ENCODE measurements at regions not wholly inside any gene's neighbourhood (a gene's known extent, or its start where the extent isn't known, plus 50 kb on each side); places are given as distances from the start of the nearest gene placed in this dataset.

- no peak overlapping the region for H3K4me2 ChIP-seq (ENCODE audit: low read depth, low read length, poor library complexity, severe bottlenecking)
- H3K9me3 ChIP-seq (ENCODE audit: low read length): no peaks in the 10 kb centered on the region
- no peaks in the 10 kb centered on the region for H3K4me1 ChIP-seq (ENCODE audit: low read length)
- no peak overlapping the region for H3K9ac ChIP-seq (ENCODE audit: low read length)
- no peak for DNase-seq
- H3K27ac ChIP-seq (ENCODE audit: low read length): no peak overlapping the region
- no peak overlapping the region for H2AFZ ChIP-seq (ENCODE audit: low read length)
- H3K79me2 ChIP-seq (ENCODE audit: low read length): no peaks in the 10 kb centered on the region
- H3K9me2 ChIP-seq (replicated peaks; ENCODE audit: insufficient read depth, low read length): no peaks in the 10 kb centered on the region
- no peaks in the 10 kb centered on the region for H3K36me3 ChIP-seq (ENCODE audit: insufficient read depth, low read length)
- H4K20me1 ChIP-seq (ENCODE audit: insufficient read depth, low read depth, low read length): no peaks in the 10 kb centered on the region
- H3K27me3 ChIP-seq (ENCODE audit: low read length): no peaks in the 10 kb centered on the region
- no peak overlapping the region for H3K4me3 ChIP-seq (ENCODE audit: low read length)
Observed at GRCh38 chr5:28370896-28371295, 1332.5 kb upstream of the CDH9 start.

- Histone ChIP-seq H3K4me2 (ENCODE audit: low read depth, low read length, poor library complexity, severe bottlenecking) (no peak overlapping the region), H3K9me3 (ENCODE audit: low read length) (no peaks in the 10 kb centered on the region), H3K27me3 (ENCODE audit: low read length) (no peaks in the 10 kb centered on the region), H3K9ac (ENCODE audit: low read length) (no peak overlapping the region), H3K36me3 (ENCODE audit: insufficient read depth, low read length) (no peaks in the 10 kb centered on the region), H3K79me2 (ENCODE audit: low read length) (no peaks in the 10 kb centered on the region), H3K9me2 (replicated peaks; ENCODE audit: insufficient read depth, low read length) (no peaks in the 10 kb centered on the region), H3K4me1 (ENCODE audit: low read length) (no peaks in the 10 kb centered on the region), H4K20me1 (ENCODE audit: insufficient read depth, low read depth, low read length) (no peaks in the 10 kb centered on the region), H3K27ac (ENCODE audit: low read length) (no peak overlapping the region), H2AFZ (ENCODE audit: low read length) (no peak overlapping the region), H3K4me3 (ENCODE audit: low read length) (no peak overlapping the region)
- no peak for DNase-seq
Observed at GRCh38 chr5:28369418-28369817, 1331.0 kb upstream of the CDH9 start.

GRCh38 chr5:28355831-28356230, 1317.4 kb upstream of the CDH9 start:
- no peak overlapping the region for H3K9ac ChIP-seq (ENCODE audit: low read length)

GRCh38 chr5:28346696-28347095, 1308.3 kb upstream of the CDH9 start:
- no peaks in the 10 kb centered on the region for H3K27me3 ChIP-seq (ENCODE audit: low read length)
- H3K9me2 ChIP-seq (replicated peaks; ENCODE audit: insufficient read depth, low read length): no peaks in the 10 kb centered on the region
- no peak overlapping the region for H3K4me3 ChIP-seq (ENCODE audit: low read length)
- no peak overlapping the region for H3K4me2 ChIP-seq (ENCODE audit: low read depth, low read length, poor library complexity, severe bottlenecking)
- H3K9ac ChIP-seq (ENCODE audit: low read length): no peak overlapping the region
- no peak overlapping the region for H2AFZ ChIP-seq (ENCODE audit: low read length)
- no peak for DNase-seq
- no peak overlapping the region for H3K27ac ChIP-seq (ENCODE audit: low read length)
- H3K79me2 ChIP-seq (ENCODE audit: low read length): no peaks in the 10 kb centered on the region
- H3K9me3 ChIP-seq (ENCODE audit: low read length): peaks cover 10% of the 10 kb centered on the region
- H3K36me3 ChIP-seq (ENCODE audit: insufficient read depth, low read length): no peaks in the 10 kb centered on the region
- no peaks in the 10 kb centered on the region for H4K20me1 ChIP-seq (ENCODE audit: insufficient read depth, low read depth, low read length)
- H3K4me1 ChIP-seq (ENCODE audit: low read length): no peaks in the 10 kb centered on the region

More at GRCh38 chr5:28355831-28356230, 1317.4 kb upstream of the CDH9 start:
- H3K4me2 ChIP-seq (ENCODE audit: low read depth, low read length, poor library complexity, severe bottlenecking): no peak overlapping the region
- peaks cover 4% of the 10 kb centered on the region; the same call in 1 of the 2 replicates for H3K9me3 ChIP-seq (ENCODE audit: low read length)
- H3K79me2 ChIP-seq (ENCODE audit: low read length): no peaks in the 10 kb centered on the region
- H3K27me3 ChIP-seq (ENCODE audit: low read length): no peaks in the 10 kb centered on the region
- H3K27ac ChIP-seq (ENCODE audit: low read length): no peak overlapping the region
- H3K36me3 ChIP-seq (ENCODE audit: insufficient read depth, low read length): no peaks in the 10 kb centered on the region
- H3K4me3 ChIP-seq (ENCODE audit: low read length): no peak overlapping the region
- H3K9me2 ChIP-seq (replicated peaks; ENCODE audit: insufficient read depth, low read length): no peaks in the 10 kb centered on the region
- H3K4me1 ChIP-seq (ENCODE audit: low read length): no peaks in the 10 kb centered on the region
- H2AFZ ChIP-seq (ENCODE audit: low read length): no peak overlapping the region
- DNase-seq: no peak
- no peaks in the 10 kb centered on the region for H4K20me1 ChIP-seq (ENCODE audit: insufficient read depth, low read depth, low read length)

GRCh38 chr5:28344836-28345433, 1306.5 kb upstream of the CDH9 start:
- Histone ChIP-seq H3K4me2 (ENCODE audit: low read depth, low read length, poor library complexity, severe bottlenecking) (no peak overlapping the region), H3K4me1 (ENCODE audit: low read length) (no peaks in the 10 kb centered on the region), H4K20me1 (ENCODE audit: insufficient read depth, low read depth, low read length) (no peaks in the 10 kb centered on the region), H3K9me2 (replicated peaks; ENCODE audit: insufficient read depth, low read length) (no peaks in the 10 kb centered on the region), H3K79me2 (ENCODE audit: low read length) (no peaks in the 10 kb centered on the region), H2AFZ (ENCODE audit: low read length) (no peak overlapping the region), H3K4me3 (ENCODE audit: low read length) (no peak overlapping the region), H3K27ac (ENCODE audit: low read length) (no peak overlapping the region), H3K9me3 (ENCODE audit: low read length) (peaks cover 6% of the 10 kb centered on the region), H3K36me3 (ENCODE audit: insufficient read depth, low read length) (no peaks in the 10 kb centered on the region), H3K9ac (ENCODE audit: low read length) (no peak overlapping the region), H3K27me3 (ENCODE audit: low read length) (no peaks in the 10 kb centered on the region)
- DNase-seq: peak; percentile 86

- H3K27ac ChIP-seq (ENCODE audit: low read length): no peak overlapping the region
- H3K9ac ChIP-seq (ENCODE audit: low read length): no peak overlapping the region
- no peaks in the 10 kb centered on the region for H3K79me2 ChIP-seq (ENCODE audit: low read length)
- no peaks in the 10 kb centered on the region for H3K9me2 ChIP-seq (replicated peaks; ENCODE audit: insufficient read depth, low read length)
- H4K20me1 ChIP-seq (ENCODE audit: insufficient read depth, low read depth, low read length): no peaks in the 10 kb centered on the region
- no peaks in the 10 kb centered on the region for H3K4me1 ChIP-seq (ENCODE audit: low read length)
- H3K9me3 ChIP-seq (ENCODE audit: low read length): peaks cover 17% of the 10 kb centered on the region
- H3K4me3 ChIP-seq (ENCODE audit: low read length): no peak overlapping the region
- no peak overlapping the region for H3K4me2 ChIP-seq (ENCODE audit: low read depth, low read length, poor library complexity, severe bottlenecking)
- no peak for DNase-seq
- no peak overlapping the region for H2AFZ ChIP-seq (ENCODE audit: low read length)
- H3K27me3 ChIP-seq (ENCODE audit: low read length): no peaks in the 10 kb centered on the region
- no peaks in the 10 kb centered on the region for H3K36me3 ChIP-seq (ENCODE audit: insufficient read depth, low read length)
Observed at GRCh38 chr5:28329176-28329575, 1290.8 kb upstream of the CDH9 start.

- H2AFZ ChIP-seq (ENCODE audit: low read length): no peak overlapping the region
Observed at GRCh38 chr5:28328681-28329080, 1290.3 kb upstream of the CDH9 start.

GRCh38 chr5:28324174-28324573, 1285.8 kb upstream of the CDH9 start:
- Histone ChIP-seq H2AFZ (ENCODE audit: low read length) (peak overlapping the region; percentile 93), H3K4me2 (ENCODE audit: low read depth, low read length, poor library complexity, severe bottlenecking) (no peak overlapping the region)
- no peak for DNase-seq

More at GRCh38 chr5:28328681-28329080, 1290.3 kb upstream of the CDH9 start:
- Histone ChIP-seq H3K79me2 (ENCODE audit: low read length) (no peaks in the 10 kb centered on the region), H4K20me1 (ENCODE audit: insufficient read depth, low read depth, low read length) (no peaks in the 10 kb centered on the region), H3K4me3 (ENCODE audit: low read length) (no peak overlapping the region), H3K27ac (ENCODE audit: low read length) (no peak overlapping the region), H3K9me3 (ENCODE audit: low read length) (peaks cover 20% of the 10 kb centered on the region), H3K4me1 (ENCODE audit: low read length) (no peaks in the 10 kb centered on the region), H3K9ac (ENCODE audit: low read length) (no peak overlapping the region), H3K36me3 (ENCODE audit: insufficient read depth, low read length) (no peaks in the 10 kb centered on the region), H3K4me2 (ENCODE audit: low read depth, low read length, poor library complexity, severe bottlenecking) (no peak overlapping the region), H3K27me3 (ENCODE audit: low read length) (no peaks in the 10 kb centered on the region), H3K9me2 (replicated peaks; ENCODE audit: insufficient read depth, low read length) (no peaks in the 10 kb centered on the region)
- DNase-seq: no peak

More at GRCh38 chr5:28324174-28324573, 1285.8 kb upstream of the CDH9 start:
- H3K27me3 ChIP-seq (ENCODE audit: low read length): no peaks in the 10 kb centered on the region
- H3K79me2 ChIP-seq (ENCODE audit: low read length): no peaks in the 10 kb centered on the region
- H3K9me2 ChIP-seq (replicated peaks; ENCODE audit: insufficient read depth, low read length): no peaks in the 10 kb centered on the region
- H3K4me1 ChIP-seq (ENCODE audit: low read length): no peaks in the 10 kb centered on the region
- peaks cover 9% of the 10 kb centered on the region for H3K9me3 ChIP-seq (ENCODE audit: low read length)
- no peak overlapping the region for H3K4me3 ChIP-seq (ENCODE audit: low read length)
- H4K20me1 ChIP-seq (ENCODE audit: insufficient read depth, low read depth, low read length): no peaks in the 10 kb centered on the region
- no peak overlapping the region for H3K9ac ChIP-seq (ENCODE audit: low read length)
- H3K27ac ChIP-seq (ENCODE audit: low read length): no peak overlapping the region
- no peaks in the 10 kb centered on the region for H3K36me3 ChIP-seq (ENCODE audit: insufficient read depth, low read length)

Measured in Karpas-422 (cell line).